GM12892 (cell line): ENCODE measurements at regions not wholly inside any gene's neighbourhood (a gene's known extent, or its start where the extent isn't known, plus 50 kb on each side); places are given as distances from the start of the nearest gene placed in this dataset.

ENCODE experiments used
- POLR2A ChIP-seq: IDR thresholded peaks from 2 replicates; pipeline ENCODE4 v1.6.1; 2011; ENCODE audit warnings: low read depth, low read length, control low read depth
- POLR2AphosphoS5 ChIP-seq: IDR thresholded peaks from 2 replicates; pipeline ENCODE4 v1.6.1; 2011; ENCODE audit warnings: low read depth, low read length, control low read depth
- TAF1 ChIP-seq: IDR thresholded peaks from 2 replicates; pipeline ENCODE4 v1.6.1; 2011; ENCODE audit warnings: low read depth, mild to moderate bottlenecking, control low read depth, low read length, borderline replicate concordance

- TF ChIP-seq POLR2AphosphoS5 (no peak), TAF1 (no peak), POLR2A (no peak)
Measured at GRCh38 chr3:117752984-117753717, 1043.6 kb downstream of the TUSC7 start.
